Central memory CD4-positive, alpha-beta T cell (primary cell): ENCODE measurements at regions not wholly inside any gene's neighbourhood (a gene's known extent, or its start where the extent isn't known, plus 50 kb on each side); places are given as distances from the start of the nearest gene placed in this dataset.
A peak's percentile ranks its signal among the peaks of the same experiment; 100 is the strongest.
"Not testable (repeated sequence)": the region's sequence is repeated elsewhere in the genome, so short reads cannot be mapped to it uniquely, and the experiment has no call there.

ENCODE experiments used
- DNase-seq: peaks from one replicate; pipeline ENCODE4 v3.0.0; 2022

GRCh38 chr3:186453531-186453930, 90.6 kb downstream of the CRYGS start:
- DNase-seq = no peak

- DNase-seq = no peak
Observed at GRCh38 chr3:186452517-186452916, 90.5 kb upstream of the DGKG start.

DNA sequence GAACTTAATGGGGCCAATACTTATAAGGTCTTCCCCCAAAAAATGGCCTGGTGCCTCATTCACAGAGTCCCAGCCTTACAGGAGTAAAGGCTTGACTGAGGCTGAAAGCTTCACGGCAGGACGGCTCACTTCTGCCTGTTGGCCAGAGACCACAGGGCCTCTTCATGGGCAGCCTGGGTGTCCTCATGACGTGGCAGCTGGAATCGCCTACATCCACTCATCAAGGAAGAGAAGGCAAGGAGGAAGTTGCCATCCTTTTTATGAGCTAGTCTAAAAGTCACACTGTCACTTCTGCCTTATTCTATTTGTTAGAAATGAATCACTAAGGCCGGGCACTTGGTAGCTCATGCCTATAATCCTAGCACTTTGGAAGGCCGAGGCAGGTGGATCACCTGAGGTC, 89.3 kb upstream of the DGKG start:
- no peak for DNase-seq

- DNase-seq = no peak
Observed at GRCh38 chr3:186444974-186445373, 82.9 kb upstream of the DGKG start.

- no peak for DNase-seq
Observed at GRCh38 chr3:186444288-186444687, 82.3 kb upstream of the DGKG start.

GRCh38 chr3:186442979-186443378, 80.9 kb upstream of the DGKG start:
- DNase-seq = not testable (repeated sequence)

GRCh38 chr3:186442162-186442561, 80.1 kb upstream of the DGKG start:
- no peak for DNase-seq

- no peak for DNase-seq
Observed at GRCh38 chr3:186440891-186441290, 78.9 kb upstream of the DGKG start.

DNA sequence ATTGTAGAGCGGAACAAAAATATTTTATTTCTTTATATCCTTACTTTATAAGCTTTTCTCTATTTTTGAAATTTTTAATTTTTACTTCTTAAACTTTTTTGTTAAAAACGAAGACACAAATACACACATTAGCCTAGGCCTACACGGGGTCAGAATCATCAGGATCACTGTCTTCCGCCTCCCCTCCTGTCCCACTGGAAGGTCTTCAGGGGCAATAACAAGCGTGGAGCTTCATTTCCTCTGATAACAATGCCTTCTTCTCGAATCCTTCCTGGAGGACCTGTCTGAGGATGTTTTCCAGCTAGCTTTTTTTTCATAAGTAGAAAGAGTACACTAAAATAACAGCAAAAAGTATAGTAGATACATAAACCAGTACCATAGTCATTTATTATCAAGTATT, 77.7 kb upstream of the DGKG start:
- no peak for DNase-seq

DNA sequence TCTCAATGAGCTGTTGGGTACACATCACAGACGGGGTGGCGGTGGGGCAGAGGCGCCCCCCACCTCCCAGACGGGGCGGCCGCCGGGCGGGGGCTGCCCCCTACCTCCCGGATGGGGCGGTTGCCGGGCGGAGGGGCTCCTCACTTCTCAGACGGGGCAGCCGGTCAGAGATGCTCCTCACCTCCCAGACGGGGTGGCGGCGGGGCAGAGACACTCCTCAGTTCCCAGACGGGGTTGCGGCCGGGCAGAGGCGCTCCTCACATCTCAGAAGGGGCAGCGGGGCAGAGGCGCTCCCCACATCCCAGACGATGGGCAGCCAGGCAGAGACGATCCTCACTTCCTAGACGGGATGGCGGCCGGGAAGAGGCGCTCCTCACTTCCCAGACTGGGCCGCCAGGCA, 73.3 kb upstream of the DGKG start:
- DNase-seq = not testable (repeated sequence)

GRCh38 chr3:186432944-186433732, 71.1 kb upstream of the DGKG start:
- DNase-seq = no peak

DNA sequence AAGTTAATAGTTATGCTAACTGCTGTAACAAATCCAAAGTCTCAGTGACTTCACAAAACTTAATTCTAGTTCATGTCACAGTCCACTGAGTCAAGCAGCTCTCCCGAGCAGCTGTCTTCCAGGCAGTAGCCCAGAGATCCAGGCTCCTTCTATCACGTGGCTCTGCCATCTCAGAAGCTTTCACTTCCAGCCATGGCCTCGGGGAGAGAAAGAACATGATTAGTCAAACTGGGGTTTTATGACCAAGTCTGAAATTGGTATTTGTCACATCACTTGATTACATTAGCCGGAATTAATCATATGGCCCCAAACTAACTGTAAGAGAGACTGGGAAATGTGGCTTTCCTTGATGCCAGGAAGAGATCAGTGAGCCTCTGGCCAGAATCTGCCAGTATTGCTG, 70.2 kb upstream of the DGKG start:
- DNase-seq = no peak

- no peak for DNase-seq
Observed at GRCh38 chr3:186427627-186428281, 65.7 kb upstream of the DGKG start.

DNA sequence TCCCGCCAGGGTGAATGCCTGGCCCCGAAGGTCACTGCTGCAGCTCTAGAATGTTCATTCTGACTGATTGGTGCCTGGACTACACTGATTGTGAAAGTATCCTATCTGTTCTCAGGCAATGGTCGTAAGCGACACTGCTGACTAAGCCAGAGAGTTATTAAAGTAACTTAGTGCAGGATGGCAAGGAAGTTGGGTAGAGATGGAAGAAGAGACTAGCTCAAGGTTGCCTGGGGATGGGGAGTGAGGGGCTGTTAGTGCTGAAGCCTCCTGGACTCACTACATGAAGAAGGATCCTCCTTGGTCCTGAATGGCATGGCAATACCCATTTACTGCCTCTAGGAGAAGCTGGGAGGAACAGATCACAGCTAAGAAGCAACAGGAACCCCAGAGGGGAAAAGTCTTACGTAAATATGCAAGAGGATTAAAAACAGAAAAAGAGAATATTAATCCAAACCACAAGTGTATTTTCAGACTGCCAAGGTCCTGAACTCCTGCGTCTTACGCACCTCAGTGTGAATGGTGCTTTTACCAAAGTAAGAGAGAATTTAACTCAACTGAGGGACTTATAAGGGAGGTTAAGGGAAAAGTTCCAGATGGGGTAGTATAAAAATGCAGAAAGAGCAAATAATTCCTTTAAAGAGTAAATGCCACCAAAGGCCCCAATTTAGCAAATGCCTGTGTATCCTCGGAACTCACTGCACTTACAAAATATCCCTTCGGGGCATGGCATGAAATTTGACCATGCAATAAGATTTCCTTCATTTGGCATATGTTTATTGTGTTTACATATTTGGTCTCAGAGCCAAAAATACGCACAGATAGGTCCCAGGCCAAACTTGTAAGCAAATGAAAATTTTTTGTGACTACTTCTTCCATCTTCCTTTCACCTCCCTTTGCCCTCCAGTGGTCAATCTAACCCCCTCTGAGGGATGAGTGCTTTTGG, 64.0 kb upstream of the DGKG start:
- no peak for DNase-seq

GRCh38 chr3:186421946-186422345, 59.9 kb upstream of the DGKG start:
- no peak for DNase-seq

DNA sequence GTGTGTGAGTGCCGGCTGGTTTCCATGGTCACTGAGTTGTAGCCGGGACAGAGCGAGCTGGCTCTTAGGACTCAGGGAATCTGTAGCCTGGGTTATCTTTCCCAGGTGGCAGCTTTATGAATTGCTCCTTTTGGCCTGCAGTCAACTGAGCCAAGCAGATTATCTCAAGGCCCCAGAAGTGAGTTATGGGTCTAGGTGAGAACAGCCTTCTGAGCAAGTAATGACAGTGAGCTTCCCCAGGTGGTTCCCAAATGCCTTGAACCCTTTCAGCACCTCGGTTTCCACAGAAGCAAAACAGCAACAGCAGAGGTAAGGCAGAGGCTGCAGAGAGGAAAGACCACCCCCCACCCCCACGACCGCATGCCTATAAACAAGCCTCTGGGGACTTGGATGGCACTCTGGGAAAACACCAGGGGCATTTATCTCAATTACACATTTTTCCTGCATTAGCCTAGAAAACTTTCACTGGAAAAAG, 56.7 kb upstream of the DGKG start:
- DNase-seq = no peak

DNA sequence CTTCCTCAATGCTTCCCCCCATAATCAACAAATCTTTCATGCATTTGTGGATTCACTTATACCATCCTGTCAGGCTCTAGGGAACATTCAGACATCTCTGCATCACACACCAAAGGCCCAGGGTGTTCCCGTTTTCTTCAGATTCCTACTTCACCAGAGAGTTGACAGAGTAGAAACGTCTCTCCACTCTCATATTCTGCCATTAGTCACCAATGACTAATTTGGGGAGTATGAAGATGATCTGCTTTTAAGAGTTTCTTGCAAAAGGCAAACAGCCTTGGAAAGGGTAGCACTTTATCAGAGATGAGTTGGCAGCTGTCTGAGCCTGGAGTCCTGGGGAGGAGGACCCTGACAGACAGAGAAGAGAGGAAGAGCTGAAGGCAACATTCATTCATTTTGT, 55.8 kb upstream of the DGKG start:
- no peak for DNase-seq

GRCh38 chr3:186414735-186415419, 52.8 kb upstream of the DGKG start:
- no peak for DNase-seq

DNA sequence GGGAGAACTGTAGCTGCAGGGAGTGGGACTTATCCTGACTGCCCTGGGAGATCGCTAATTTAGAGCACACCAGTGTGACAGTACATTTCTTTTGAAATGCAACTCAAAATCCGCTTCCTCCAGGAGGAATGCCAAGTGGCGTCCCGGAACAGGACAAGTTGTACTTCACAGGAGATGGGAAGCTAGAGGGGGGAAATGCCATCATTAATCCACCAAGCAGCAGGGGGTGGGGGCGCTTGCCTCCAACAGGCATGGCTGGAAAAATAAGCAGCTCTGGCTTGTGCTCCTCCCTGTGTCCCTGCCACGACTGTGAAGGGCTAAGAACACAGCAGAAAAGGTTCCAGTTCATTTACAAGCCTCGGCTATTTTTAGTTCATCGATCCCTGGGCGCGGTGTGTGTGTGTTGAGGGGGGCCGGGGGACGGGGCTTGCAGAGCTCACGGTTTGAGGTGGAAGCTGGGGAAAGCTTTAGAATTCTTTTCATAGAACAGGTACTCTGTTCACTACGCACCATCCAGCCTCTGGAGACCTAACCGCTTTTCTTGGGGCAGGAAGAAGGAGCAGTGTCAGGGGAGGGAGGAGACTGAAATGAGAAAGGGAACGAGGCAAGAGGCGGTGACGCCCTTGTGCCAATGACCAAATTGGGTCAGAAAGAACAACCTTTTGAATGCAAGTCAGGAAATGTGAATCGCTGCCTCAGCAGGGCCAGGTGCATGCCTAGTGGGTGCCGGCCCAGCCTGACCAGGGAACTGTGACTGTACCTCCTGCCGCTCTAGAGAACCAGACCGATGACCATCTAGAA, 51.8 kb upstream of the DGKG start:
- DNase-seq = peak; percentile 19

DNA sequence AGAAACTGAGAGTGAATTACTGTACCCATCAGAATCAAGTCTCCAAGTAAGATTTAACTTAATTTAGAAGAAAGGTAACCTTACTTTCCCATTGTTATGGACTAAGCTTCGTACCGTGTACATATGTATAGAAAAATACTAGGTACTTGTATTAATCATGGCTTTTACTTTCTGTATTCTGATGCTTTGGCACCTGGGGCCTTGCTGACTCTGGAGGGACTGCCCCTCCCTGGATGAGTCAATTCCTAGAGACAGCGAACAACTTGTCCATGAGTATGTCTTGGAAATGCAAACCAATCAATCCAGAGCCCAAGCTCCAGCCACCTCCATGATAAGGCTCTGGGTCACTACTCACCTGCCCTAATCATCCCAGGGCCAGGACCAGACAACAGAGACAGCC, 50.0 kb upstream of the DGKG start:
- no peak for DNase-seq
